C1 segment of cervical spinal cord (tissue), 14 donors: ENCODE measurements at regions not wholly inside any gene's neighbourhood (a gene's known extent, or its start where the extent isn't known, plus 50 kb on each side); places are given as distances from the start of the nearest gene placed in this dataset.

ENCODE experiments used
- DNase-seq, 14 donors: peaks; one replicate each; lab custom pipeline; 2025; lab: John Stamatoyannopoulos, UW

GRCh38 chr1:81406292-81406999 is 394.3 kb upstream of the ADGRL2 start:
- no peak for DNase-seq

DNA sequence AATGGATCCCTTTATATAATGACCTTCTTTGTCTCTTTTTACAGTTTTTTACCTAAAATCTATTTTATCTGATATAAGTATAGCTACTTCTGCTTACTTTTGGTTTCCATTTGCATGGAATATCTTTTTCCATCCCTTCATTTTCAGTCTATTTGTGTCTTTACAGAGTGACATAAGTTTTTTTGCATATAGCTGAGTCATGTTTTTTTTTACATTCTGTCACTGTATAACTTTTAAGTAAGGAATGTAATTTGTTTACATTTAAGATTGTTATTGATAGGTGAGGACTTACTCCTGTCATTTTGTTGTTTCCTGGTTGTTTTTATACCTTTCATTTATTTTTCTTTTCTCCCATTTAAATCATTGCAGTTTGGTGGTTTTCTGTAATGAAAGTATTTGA is 402.7 kb upstream of the ADGRL2 start:
- DNase-seq, result no peak

GRCh38 chr1:81392526-81393226 is 408.1 kb upstream of the ADGRL2 start:
- DNase-seq, result no peak

DNA sequence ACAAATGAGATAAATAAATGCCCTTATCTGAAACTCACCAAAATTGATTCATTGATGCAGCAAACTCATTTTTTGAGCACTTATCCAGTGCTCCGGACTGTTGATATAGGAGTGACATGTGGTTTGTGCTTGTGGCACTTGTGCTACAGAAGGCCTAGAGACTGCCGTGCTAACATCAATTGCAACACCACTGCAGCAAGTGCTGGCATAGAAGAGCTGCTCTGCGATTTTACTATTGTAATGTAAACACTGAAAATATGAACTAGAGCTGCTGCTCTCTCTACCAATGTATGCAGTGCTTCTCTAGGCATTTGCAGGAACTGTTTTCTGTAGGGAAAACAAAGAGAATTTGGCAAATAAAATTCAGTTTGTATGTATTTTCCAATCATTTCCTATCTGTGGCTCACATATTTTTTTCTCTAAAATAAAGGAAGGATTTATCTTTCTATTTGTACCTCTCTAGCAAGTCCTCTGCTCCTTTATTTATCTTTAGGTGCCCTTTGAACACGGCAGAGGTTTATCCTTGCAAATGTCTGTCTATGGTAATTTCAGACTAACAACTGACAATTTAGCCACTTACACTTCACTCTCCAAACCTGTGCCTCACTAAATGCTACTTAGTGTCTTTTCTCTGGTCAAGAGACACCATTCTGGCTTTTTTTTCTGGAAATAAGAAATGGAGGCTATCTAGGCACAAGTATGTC is 409.5 kb upstream of the ADGRL2 start:
- no peak for DNase-seq

DNA sequence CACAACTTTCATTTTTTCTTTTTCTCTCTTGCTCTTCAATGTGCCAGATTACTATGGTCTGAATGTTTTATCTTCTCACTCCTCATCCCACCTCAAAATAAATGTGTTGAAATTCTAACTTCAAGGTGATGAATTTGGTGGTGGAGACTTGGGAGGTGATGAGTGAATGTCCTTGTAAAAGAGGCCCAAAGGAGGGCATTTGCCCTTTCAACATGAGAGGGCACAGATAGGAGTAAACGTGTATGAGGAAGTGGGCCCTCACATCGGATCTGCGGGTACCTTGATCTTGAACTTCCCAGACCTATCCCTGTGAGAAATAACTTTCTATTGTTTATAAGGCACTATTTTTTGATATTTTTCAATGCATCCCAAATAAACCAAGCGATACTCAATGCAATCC is 412.3 kb upstream of the ADGRL2 start:
- DNase-seq, result no peak

- no peak for DNase-seq
Observed at GRCh38 chr1:81387446-81387845, 413.3 kb upstream of the ADGRL2 start.

DNA sequence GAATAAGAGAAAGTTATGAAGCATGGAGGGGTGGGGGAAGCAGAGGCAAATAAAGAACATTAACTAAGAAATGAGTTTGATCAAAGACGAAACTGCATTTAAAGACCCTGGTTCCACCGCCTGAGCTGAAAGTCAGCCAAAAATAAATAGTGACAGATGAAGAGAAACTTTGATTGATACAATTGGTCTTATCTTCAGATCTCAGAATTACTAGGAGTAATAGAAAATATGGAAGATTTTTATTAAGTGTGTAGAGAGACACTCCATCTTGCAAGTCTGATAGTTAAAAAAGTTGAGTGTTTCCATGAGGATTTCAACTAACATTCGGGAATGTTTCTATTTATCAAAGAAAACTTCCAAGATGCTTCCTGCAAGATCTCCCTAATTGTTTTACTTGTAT is 418.2 kb upstream of the ADGRL2 start:
- no peak for DNase-seq

- no peak for DNase-seq
Observed at GRCh38 chr1:81381881-81382280, 418.9 kb upstream of the ADGRL2 start.

DNA sequence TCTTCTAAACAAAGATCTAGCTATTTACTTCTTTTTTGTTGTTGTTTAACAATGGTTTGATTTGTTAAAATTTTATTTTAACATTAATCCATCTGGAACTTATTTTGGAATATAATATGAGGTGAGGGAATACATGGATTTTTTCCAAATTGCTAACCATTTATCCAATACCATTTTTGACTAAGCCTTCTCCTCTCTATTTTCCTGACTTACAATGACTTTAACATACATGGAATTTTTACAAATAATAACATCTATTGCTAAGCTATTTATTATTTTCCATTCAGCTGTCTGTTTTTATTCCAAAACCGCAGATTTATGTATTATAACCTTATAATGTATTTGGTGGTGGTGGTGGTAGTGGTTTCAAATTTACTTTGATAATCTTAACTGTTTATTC is 420.3 kb upstream of the ADGRL2 start:
- DNase-seq, result no peak

DNA sequence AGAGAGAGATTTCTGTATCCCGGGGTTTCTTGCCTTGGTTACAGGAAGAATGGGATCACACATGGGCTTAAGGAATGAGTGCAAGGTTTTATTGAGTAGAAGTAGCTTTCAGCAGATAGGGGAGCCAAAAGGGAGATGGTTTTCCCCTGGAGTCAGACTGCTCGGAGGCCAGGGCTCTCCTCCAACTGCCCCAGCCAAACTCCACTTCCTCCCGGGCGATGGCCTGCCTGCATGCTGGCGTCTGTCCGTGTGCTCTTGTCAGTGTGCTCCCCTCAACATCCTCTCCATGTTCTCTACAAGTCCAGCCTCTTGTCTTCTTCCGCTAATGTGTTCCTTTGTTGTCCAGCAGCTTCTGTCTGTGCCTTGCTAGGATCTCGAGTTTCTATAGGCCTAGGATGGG is 421.3 kb upstream of the ADGRL2 start:
- DNase-seq, result no peak

DNA sequence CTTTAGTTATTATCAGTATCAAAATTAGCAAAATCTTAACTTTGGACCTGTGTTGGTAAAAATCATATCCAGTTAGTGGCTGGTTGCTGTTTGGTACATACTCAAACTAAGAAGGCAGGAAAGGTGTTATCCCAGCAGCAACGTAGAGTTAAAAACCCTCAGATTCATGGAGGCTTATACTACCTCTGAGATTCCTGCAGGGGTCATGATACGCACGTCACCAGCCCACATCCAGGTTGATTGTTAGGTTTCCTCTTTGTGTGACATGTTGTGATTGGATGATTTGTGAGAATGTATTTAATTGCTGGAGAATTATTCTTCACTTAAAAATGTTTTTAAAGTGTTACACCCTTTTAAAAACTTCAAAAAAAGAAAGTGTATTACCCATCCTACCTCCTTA is 423.3 kb upstream of the ADGRL2 start:
- DNase-seq, result no peak

DNA sequence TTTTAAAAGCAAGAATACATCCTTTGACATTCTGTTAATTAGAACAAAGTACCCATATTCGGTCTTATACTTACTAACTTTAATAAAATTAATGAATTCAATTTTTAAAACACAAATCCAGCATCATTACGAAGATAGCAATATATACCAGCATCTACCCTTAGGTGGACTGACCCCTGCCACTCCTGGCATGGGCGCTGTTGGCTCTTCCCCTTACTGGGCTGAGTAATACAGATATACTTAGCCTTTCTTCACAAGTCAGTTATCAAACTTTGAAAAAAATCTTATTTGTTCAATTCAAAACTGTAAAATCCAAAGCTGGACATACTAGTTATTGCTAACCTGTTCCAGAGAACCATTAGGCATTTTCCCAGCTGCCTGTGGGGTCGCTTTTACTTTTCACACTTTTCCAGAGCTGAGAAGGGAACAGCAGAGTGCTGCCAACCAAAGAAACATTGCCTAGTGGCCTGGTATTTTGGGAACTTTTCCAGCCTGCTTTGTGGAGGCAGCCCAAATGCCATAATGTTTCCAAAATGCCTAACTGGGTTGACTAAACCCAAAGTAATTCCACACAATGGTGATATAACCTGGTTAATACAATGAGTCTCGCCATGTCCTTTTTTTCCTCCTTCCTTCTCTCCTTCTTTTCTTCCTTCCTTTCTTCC is 424.7 kb upstream of the ADGRL2 start:
- DNase-seq, result no peak

DNA sequence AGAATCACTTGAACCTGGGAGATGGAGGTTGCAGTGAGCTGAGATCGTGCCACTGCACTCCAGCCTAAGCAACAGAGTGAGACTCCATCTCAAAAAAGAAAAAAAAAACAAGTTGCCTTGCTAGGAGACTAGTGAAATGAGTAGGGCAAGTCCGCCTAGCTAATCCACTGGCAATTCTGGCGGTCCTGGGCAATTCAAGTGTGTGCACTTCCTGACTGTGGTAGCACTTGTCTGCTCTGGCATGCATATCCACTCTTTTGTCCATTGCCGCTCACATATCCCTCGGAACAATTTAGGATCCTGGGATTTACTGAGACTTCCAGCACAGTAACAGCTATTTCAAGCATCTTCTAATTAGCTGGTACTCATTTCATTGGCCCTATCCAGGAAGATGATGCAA is 426.3 kb upstream of the ADGRL2 start:
- DNase-seq, result no peak

- no peak for DNase-seq
Observed at GRCh38 chr1:81371864-81372263, 428.9 kb upstream of the ADGRL2 start.

DNA sequence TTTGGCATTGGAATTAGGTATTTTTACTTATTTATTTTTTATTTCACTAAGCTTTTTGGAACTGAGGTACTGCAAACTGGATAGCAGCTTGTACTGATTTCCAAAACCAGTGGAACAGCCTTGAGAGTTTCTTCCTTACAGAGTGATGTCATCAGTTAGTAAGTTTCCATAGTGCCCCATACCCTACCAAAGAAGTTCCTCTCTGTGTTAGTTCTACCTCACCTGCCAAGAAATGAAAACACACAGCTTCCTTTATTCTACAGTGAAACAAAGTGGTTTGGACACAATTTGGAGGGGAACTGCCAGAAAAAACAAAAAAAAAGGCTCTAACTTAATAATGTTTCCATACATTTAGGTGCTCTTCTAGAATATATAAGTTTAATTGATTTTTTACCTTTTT is 430.9 kb upstream of the ADGRL2 start:
- no peak for DNase-seq

DNA sequence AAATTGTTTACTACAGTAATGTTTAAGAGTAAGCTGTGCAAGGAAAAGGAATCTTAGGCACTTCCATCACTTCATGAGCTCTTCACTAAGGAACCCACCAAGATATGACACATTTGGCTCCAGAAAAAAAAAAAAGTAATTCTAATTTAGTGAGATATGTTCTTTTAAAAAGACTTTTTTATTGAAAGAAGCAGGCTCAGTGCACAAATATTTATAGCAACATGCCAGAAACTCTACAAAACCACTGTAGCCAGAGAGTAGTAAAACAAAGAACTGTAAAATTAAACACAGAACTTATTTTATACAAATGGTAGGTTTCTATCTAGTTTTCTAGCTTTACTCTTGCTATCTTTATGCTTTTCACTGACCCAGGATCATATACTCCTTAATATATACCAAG is 434.6 kb upstream of the ADGRL2 start:
- no peak for DNase-seq

DNA sequence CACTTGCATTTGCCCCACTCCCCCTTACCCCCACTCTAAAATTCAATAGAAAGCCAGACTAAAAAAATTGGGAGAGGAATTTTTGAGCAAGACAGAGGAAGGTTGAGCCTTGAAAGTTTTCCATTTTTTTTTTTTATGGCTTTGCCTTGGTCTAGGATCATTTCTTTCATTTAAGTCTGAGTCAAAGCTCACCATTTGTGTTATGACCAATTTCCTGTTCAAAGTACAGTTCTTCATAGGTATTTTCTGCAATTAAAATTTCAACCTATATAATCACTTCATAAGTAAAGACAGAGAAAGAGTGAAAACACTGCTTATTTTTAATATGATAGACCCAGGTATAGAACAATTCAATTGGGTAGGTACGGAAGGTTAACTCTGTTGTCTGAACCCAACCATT is 436.6 kb upstream of the ADGRL2 start:
- no peak for DNase-seq

- no peak for DNase-seq
Observed at GRCh38 chr1:81358151-81358550, 442.6 kb upstream of the ADGRL2 start.

DNA sequence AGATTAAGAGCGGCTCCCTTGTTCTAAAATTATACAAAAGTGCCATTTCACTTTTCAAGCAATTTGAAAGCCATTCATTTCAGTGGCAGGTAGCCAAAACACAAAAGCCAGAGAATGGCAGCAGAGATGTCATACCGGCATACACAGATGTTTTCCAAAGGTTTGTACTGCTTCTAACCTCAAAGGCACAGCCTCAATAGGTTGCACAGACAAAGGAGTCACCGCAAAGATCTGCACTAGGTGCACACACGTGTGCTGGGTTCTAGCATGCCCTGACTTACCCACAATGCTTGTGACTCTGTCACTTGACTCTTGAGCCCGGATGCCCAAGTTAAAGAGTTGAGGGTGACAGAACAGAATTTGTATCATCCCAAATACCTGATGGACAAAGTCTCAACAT is 448.9 kb upstream of the ADGRL2 start:
- no peak for DNase-seq

DNA sequence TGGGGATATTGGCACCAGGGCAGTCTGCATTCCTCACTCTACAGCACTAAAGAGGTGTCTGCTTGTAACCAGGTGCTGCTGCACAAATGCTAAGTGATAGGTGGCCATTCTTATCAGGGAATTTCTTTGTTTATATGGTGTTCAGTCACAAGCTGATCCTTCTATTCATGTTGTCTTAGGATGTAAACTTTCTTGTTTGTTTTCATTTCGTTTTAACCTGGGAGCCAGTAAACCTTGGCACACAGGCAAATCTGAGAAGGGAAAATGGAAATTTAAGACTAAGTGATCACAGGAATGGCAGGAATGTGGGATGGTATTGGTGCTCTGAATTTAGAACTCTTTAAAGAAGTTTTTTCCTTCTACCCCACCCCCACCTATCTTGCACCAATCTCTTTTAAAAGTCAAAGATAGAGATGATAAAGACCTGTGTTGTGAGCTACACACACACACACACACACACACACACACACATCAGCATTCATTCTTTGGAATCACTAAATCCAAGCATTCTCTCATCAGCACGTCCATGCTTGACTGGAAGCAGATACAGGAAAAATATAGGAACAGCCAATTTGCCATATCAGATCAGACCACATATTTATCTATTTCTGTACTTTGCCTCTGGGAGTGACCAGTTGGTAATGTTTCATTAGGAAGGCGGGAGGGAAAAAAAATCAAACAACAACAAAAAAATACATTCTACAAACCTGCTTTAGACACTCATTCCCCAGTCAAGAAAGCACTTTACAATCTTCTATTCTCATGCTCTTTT is 451.4 kb upstream of the ADGRL2 start:
- DNase-seq, result no peak

DNA sequence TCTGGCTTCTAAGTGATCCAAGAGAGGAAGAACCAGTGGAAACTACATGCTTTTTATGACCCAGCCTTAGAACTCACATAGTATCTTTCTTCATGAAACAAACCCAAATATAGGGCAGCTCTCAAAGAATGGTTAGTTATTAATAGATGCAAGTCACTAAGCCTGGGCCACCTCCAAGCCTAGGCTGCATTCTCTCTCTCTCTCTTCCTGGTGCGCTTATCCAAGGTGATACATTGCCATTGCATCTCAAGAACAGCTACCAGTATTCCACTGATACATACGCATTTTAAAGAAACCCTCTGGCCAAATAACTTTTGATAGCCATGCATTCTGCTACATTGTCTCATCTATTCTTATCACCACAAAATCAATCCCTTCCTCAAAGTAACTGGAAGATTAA is 455.6 kb upstream of the ADGRL2 start:
- no peak for DNase-seq

DNA sequence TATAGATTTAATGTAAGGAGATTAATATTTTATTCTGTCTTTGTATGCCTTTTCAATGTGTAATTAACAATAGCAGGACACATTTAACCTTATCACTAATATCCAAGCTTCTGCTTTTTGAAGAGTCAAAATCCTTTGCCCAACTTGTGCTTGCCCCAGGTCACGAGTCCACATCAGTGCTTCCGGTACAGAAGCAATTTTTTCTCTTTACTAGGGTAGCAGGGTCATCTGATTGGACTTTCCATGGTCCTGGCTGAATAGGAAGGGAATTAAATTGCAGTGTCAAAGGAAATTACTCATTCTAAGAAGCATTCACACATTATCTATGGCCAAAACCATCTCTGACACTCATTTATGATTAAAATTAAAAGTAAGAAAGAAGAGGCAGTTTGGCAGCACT is 460.5 kb upstream of the ADGRL2 start:
- DNase-seq, result no peak
